ENCODE measurements at regions not wholly inside any gene's neighbourhood (a gene's known extent, or its start where the extent isn't known, plus 50 kb on each side); places are given as distances from the start of the nearest gene placed in this dataset.

- TF ChIP-seq, protein P1, sequence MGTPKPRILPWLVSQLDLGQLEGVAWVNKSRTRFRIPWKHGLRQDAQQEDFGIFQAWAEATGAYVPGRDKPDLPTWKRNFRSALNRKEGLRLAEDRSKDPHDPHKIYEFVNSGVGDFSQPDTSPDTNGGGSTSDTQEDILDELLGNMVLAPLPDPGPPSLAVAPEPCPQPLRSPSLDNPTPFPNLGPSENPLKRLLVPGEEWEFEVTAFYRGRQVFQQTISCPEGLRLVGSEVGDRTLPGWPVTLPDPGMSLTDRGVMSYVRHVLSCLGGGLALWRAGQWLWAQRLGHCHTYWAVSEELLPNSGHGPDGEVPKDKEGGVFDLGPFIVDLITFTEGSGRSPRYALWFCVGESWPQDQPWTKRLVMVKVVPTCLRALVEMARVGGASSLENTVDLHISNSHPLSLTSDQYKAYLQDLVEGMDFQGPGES (IDR thresholded peaks at IDR 0.05; ENCODE audit: low read depth, low read length), result no peak
- TF ChIP-seq NFIC (IDR thresholded peaks at IDR 0.05; ENCODE audit: borderline replicate concordance) (no peak), ELF1 (IDR thresholded peaks at IDR 0.05) (no peak), POLR2AphosphoS5 (IDR thresholded peaks at IDR 0.05; ENCODE audit: low read depth, low read length) (no peak), ZBTB33 (IDR thresholded peaks at IDR 0.05; ENCODE audit: borderline replicate concordance, low read depth) (no peak), RXRA (IDR thresholded peaks at IDR 0.05; ENCODE audit: borderline replicate concordance, low read depth) (no peak), USF2 (IDR thresholded peaks at IDR 0.05; ENCODE audit: borderline replicate concordance, low read depth, low read length) (no peak)
Observed at GRCh38 chr10:78875331-78875877, 193.4 kb upstream of the ZMIZ1 start (continued).

- H3K4me3 ChIP-seq (ENCODE audit: low read depth in 2 of 2, low read length in 1 of 2), result no peak overlapping the region
- no peaks in the 10 kb centered on the region for H3K79me2 ChIP-seq (ENCODE audit: insufficient read depth)
- no peak for DNase-seq
- CTCF ChIA-PET, result interaction anchor here (1.8 kb wide), 1 partner anchor 12 kb away, joined by 4 read pairs; no protein-coding TSS in a partner anchor
- POLR2A ChIA-PET, result no interaction called here
- no peak overlapping the region for H2AFZ ChIP-seq (ENCODE audit: low read depth)
- TF ChIP-seq MXI1 (IDR thresholded peaks at IDR 0.05; ENCODE audit: low read depth, low read length), result no peak
- no peak for TF ChIP-seq GABPA (IDR thresholded peaks at IDR 0.05; ENCODE audit: low read depth)
- no peak for TF ChIP-seq RXRA (IDR thresholded peaks at IDR 0.05; ENCODE audit: borderline replicate concordance, low read depth)
- TF ChIP-seq SIN3A (IDR thresholded peaks at IDR 0.05; ENCODE audit: borderline replicate concordance, low read depth, low read length), result no peak
- TF ChIP-seq, protein P1 (IDR thresholded peaks at IDR 0.05; ENCODE audit: low read depth, low read length), result no peak
- TF ChIP-seq NRF1 (IDR thresholded peaks at IDR 0.05; ENCODE audit: low read depth, low read length), result no peak
- TF ChIP-seq EP300 (IDR thresholded peaks at IDR 0.05; ENCODE audit: borderline replicate concordance in 1 of 2, low read depth in 1 of 2, low read length in 1 of 2), result no peak
- TF ChIP-seq USF1 (IDR thresholded peaks at IDR 0.05; ENCODE audit: borderline replicate concordance, low read depth), result no peak
- TF ChIP-seq FOXJ3 (CRISPR knock-in tag; IDR thresholded peaks at IDR 0.05), result no peak
- TF ChIP-seq RFX5 (IDR thresholded peaks at IDR 0.05; ENCODE audit: low read length), result no peak
- no peak for TF ChIP-seq PBX3 (IDR thresholded peaks at IDR 0.05)
- no peak for TF ChIP-seq EZH2phosphoT487 (IDR thresholded peaks at IDR 0.05; ENCODE audit: borderline replicate concordance, low read depth)
- TF ChIP-seq POLR2AphosphoS5 (IDR thresholded peaks at IDR 0.05; ENCODE audit: low read depth, low read length), result no peak
- TF ChIP-seq FOXM1 (IDR thresholded peaks at IDR 0.05; ENCODE audit: low read depth), result no peak
- TF ChIP-seq SMC3 (IDR thresholded peaks at IDR 0.05; ENCODE audit: low read depth, low read length), result no peak
- no peak for TF ChIP-seq TCF12 (IDR thresholded peaks at IDR 0.05)
- no peak for TF ChIP-seq YY1 (IDR thresholded peaks at IDR 0.05; ENCODE audit: low read depth)
- TF ChIP-seq TEAD4 (IDR thresholded peaks at IDR 0.05; ENCODE audit: borderline replicate concordance, insufficient read depth), result no peak
- TF ChIP-seq MEF2A (IDR thresholded peaks at IDR 0.05; ENCODE audit: borderline replicate concordance, low read depth), result no peak
- peaks cover 3% of the 10 kb centered on the region for H3F3A ChIP-seq (replicated peaks; ENCODE audit: insufficient read depth)
- no peaks in the 10 kb centered on the region for H3K9me3 ChIP-seq
- H4K20me1 ChIP-seq (ENCODE audit: insufficient read depth), result no peaks in the 10 kb centered on the region
- H3K4me1 ChIP-seq (ENCODE audit: control insufficient read depth in 1 of 2, insufficient read depth in 2 of 2, low read depth in 1 of 2, low read length in 1 of 2), result no peaks in the 10 kb centered on the region; a peak in 1 of 4 replicates
- no peaks in the 10 kb centered on the region for H3K36me3 ChIP-seq (replicated peaks in 1 of 2; ENCODE audit: control insufficient read depth in 1 of 2, insufficient read depth in 2 of 2, low read length in 1 of 2)
- 35% methylated on average over 4 of the region's 4 CpGs for WGBS (ENCODE audit: low lambda C conversion rate)
- H3K4me2 ChIP-seq, result no peak overlapping the region
- no peak overlapping the region for H3K9ac ChIP-seq
- H3K9me2 ChIP-seq, result no peaks in the 10 kb centered on the region
- H3K27me3 ChIP-seq (ENCODE audit: insufficient read depth), result no peaks in the 10 kb centered on the region; the same call in 1 of the 2 replicates
- H3K27ac ChIP-seq (ENCODE audit: low read depth in 2 of 2, low read length in 1 of 2), result no peak overlapping the region
Observed at GRCh38 chr10:78875932-78876331, 192.8 kb upstream of the ZMIZ1 start.
